SK-N-SH (cell line): ENCODE measurements at regions not wholly inside any gene's neighbourhood (a gene's known extent, or its start where the extent isn't known, plus 50 kb on each side); places are given as distances from the start of the nearest gene placed in this dataset.

Source experiments
- CTCF ChIA-PET: fragments of 300-600, 350-600 bp; formaldehyde crosslinking; extraction: SDS; loops from one replicate; lab custom pipeline; 2021; lab: Yijun Ruan, JAX
- POLR2A ChIA-PET: fragments of 350-600 bp; sonication (Branson Sonifier 250); formaldehyde crosslinking; extraction: SDS; loops from one replicate; lab custom pipeline; 2020; ENCODE audit warnings: antibody characterized with exemption, inconsistent platforms; lab: Yijun Ruan, JAX
- DNase-seq: peaks from one replicate; pipeline ENCODE4 v3.0.0; 2012
- H2AFZ ChIP-seq: fragments of 200-600 bp; sonication (generic); 2 replicates; pipeline ENCODE4 v1.8.1; 2016; ENCODE audit warnings: antibody characterized with exemption, mild to moderate bottlenecking, low read depth
- H3F3A ChIP-seq: fragments of 200-600 bp; sonication (generic); replicated peaks from 2 replicates; pipeline ENCODE3; 2016; ENCODE audit warnings: antibody characterized with exemption, mild to moderate bottlenecking; ENCODE audit not compliant: insufficient read depth
- H3K27ac ChIP-seq, 2 experiments: fragments of 200-500 bp in 1 of 2; fragments of 200-600 bp in 1 of 2; sonication (Bioruptor generic) in 1 of 2; sonication (generic), shearing (Covaris generic) in 1 of 2; 2 replicates each; pipeline versions ENCODE4 v1.5.1 to v1.6.1; 2014 to 2016; ENCODE audit warnings: low read depth in 2 of 2, inconsistent platforms in 1 of 2, low read length in 1 of 2, mild to moderate bottlenecking in 1 of 2, mixed read lengths in 1 of 2
- H3K27me3 ChIP-seq: fragments of 200-600 bp; sonication (generic), shearing (Covaris generic); 2 replicates; pipeline ENCODE4 v1.6.1; 2016; ENCODE audit warnings: mixed run types; ENCODE audit not compliant: insufficient read depth
- H3K36me3 ChIP-seq, 2 experiments: fragments of 200-500 bp in 1 of 2; fragments of 200-600 bp in 1 of 2; sonication (Bioruptor generic) in 1 of 2; sonication (generic) in 1 of 2; replicated peaks in 1 of 2; 2 replicates each; pipeline versions ENCODE3 to v1.5.1; 2014 to 2016; ENCODE audit warnings: low read length in 1 of 2, mild to moderate bottlenecking in 1 of 2; ENCODE audit not compliant: insufficient read depth in 2 of 2, control insufficient read depth in 1 of 2
- H3K4me1 ChIP-seq, 2 experiments: fragments of 200-500 bp in 1 of 2; fragments of 200-600 bp in 1 of 2; sonication (Bioruptor generic) in 1 of 2; sonication (generic), shearing (Covaris generic) in 1 of 2; 2 replicates each; pipeline versions ENCODE4 v1.5.1 to v1.6.1; 2014 to 2016; ENCODE audit warnings: low read depth in 1 of 2, low read length in 1 of 2, mixed run types in 1 of 2; ENCODE audit not compliant: insufficient read depth in 2 of 2, control insufficient read depth in 1 of 2
- H3K4me2 ChIP-seq: fragments of 200-600 bp; sonication (generic), shearing (Covaris generic); 2 replicates; pipeline ENCODE4 v1.6.1; 2017; ENCODE audit warnings: mixed run types
- H3K4me3 ChIP-seq, 2 experiments: fragments of 200-500 bp in 1 of 2; fragments of 200-600 bp in 1 of 2; sonication (Bioruptor generic) in 1 of 2; sonication (generic), shearing (Covaris generic) in 1 of 2; 2 replicates each; pipeline versions ENCODE4 v1.5.1 to v1.8.1; 2014 to 2016; ENCODE audit warnings: low read depth in 2 of 2, inconsistent platforms in 1 of 2, low read length in 1 of 2, mild to moderate bottlenecking in 1 of 2, mixed read lengths in 1 of 2, moderate library complexity in 1 of 2
- H3K79me2 ChIP-seq: fragments of 200-600 bp; sonication (generic); 2 replicates; pipeline ENCODE4 v1.8.1; 2017; ENCODE audit warnings: mild to moderate bottlenecking; ENCODE audit not compliant: insufficient read depth
- H3K9ac ChIP-seq: fragments of 200-600 bp; sonication (generic); 2 replicates; pipeline ENCODE4 v1.6.1; 2017; ENCODE audit warnings: mixed run types
- H3K9me2 ChIP-seq: fragments of 200-600 bp; sonication (generic); 2 replicates; pipeline ENCODE4 v1.6.1; 2017; ENCODE audit warnings: mixed run types
- H3K9me3 ChIP-seq: fragments of 200-600 bp; sonication (generic); 2 replicates; pipeline ENCODE4 v1.6.1; 2017; ENCODE audit warnings: mixed run types, mild to moderate bottlenecking, moderate library complexity
- H4K20me1 ChIP-seq: fragments of 200-600 bp; sonication (generic); 2 replicates; pipeline ENCODE4 v1.6.1; 2017; ENCODE audit warnings: mild to moderate bottlenecking, mixed run types; ENCODE audit not compliant: insufficient read depth
- GABPA ChIP-seq: IDR thresholded peaks from 2 replicates; pipeline ENCODE4 v1.4.0; 2012; ENCODE audit warnings: low read depth, mild to moderate bottlenecking
- GATA2 ChIP-seq: sonication (generic); formaldehyde crosslinking; IDR thresholded peaks from 2 replicates; pipeline ENCODE4 v1.5.0; 2020; ENCODE audit warnings: mild to moderate bottlenecking, missing genetic modification reagents
- JUND ChIP-seq: IDR thresholded peaks from 2 replicates; pipeline ENCODE4 v1.4.0; 2012
- MXI1 ChIP-seq: IDR thresholded peaks from 2 replicates; pipeline ENCODE4 v1.6.1; 2012; ENCODE audit warnings: mild to moderate bottlenecking, low read depth, low read length, improper control_type of control experiment
- NFIC ChIP-seq: IDR thresholded peaks from 2 replicates; pipeline ENCODE4 v1.4.0; 2012; ENCODE audit warnings: borderline replicate concordance
- PBX3 ChIP-seq: IDR thresholded peaks from 2 replicates; pipeline ENCODE4; 2012
- POLR2AphosphoS5 ChIP-seq: IDR thresholded peaks from 2 replicates; pipeline ENCODE4 v1.6.1; 2012; ENCODE audit warnings: low read depth, low read length
- REST ChIP-seq: IDR thresholded peaks from 2 replicates; pipeline ENCODE4 v1.6.1; 2012; ENCODE audit warnings: mild to moderate bottlenecking, low read depth, low read length, moderate library complexity
- RFX5 ChIP-seq: IDR thresholded peaks from 2 replicates; pipeline ENCODE4 v1.6.1; 2012; ENCODE audit warnings: mild to moderate bottlenecking, improper control_type of control experiment, low read length
- SIN3A ChIP-seq: IDR thresholded peaks from 2 replicates; pipeline ENCODE4 v1.6.1; 2012; ENCODE audit warnings: low read depth, mild to moderate bottlenecking, low read length, moderate library complexity, borderline replicate concordance
- SMC3 ChIP-seq: IDR thresholded peaks from 2 replicates; pipeline ENCODE4 v1.6.1; 2012; ENCODE audit warnings: low read depth, low read length, improper control_type of control experiment
- TAF1 ChIP-seq: IDR thresholded peaks from 2 replicates; pipeline ENCODE4 v1.6.1; 2012; ENCODE audit warnings: low read depth, mild to moderate bottlenecking, low read length, moderate library complexity, borderline replicate concordance
- TCF12 ChIP-seq: IDR thresholded peaks from 2 replicates; pipeline ENCODE4 v1.4.0; 2012
- USF1 ChIP-seq: IDR thresholded peaks from 2 replicates; pipeline ENCODE4 v1.4.0; 2012; ENCODE audit warnings: low read depth, borderline replicate concordance
- USF2 ChIP-seq: fragments of 150-350 bp; IDR thresholded peaks from 2 replicates; pipeline ENCODE4 v1.6.1; 2017; ENCODE audit warnings: antibody characterized with exemption, low read length, low read depth, borderline replicate concordance
- ZBTB33 ChIP-seq: IDR thresholded peaks from 2 replicates; pipeline ENCODE4 v1.4.0; 2012; ENCODE audit warnings: low read depth, borderline replicate concordance
- WGBS: methylation state at CpG from one replicate; pipeline ENCODE4 v1.1.6; 2017; ENCODE audit warnings: low lambda C conversion rate; 5-methylcytosine and 5-hydroxymethylcytosine counted together

- no peaks in the 10 kb centered on the region for H3F3A ChIP-seq
- WGBS = 77% methylated on average over 5 of the region's 5 CpGs
- no peaks in the 10 kb centered on the region for H3K4me1 ChIP-seq
- no peak overlapping the region for H2AFZ ChIP-seq
- no peak overlapping the region for H3K4me2 ChIP-seq
- no peak overlapping the region for H3K9ac ChIP-seq
- no peaks in the 10 kb centered on the region for H3K27me3 ChIP-seq
- no peaks in the 10 kb centered on the region for H3K9me2 ChIP-seq
- H3K36me3 ChIP-seq = no peaks in the 10 kb centered on the region
- DNase-seq = no peak
- H3K27ac ChIP-seq = no peak overlapping the region
- H4K20me1 ChIP-seq = no peaks in the 10 kb centered on the region
- H3K4me3 ChIP-seq = no peak overlapping the region
- CTCF ChIA-PET = interaction anchor here (1.0 to 3.0 kb wide), 3 partner anchors 15 to 22 kb away, joined by 3 to 9 read pairs (median 3); no protein-coding TSS in a partner anchor
- no peaks in the 10 kb centered on the region for H3K79me2 ChIP-seq
- POLR2A ChIA-PET = no interaction called here
- H3K9me3 ChIP-seq = no peaks in the 10 kb centered on the region
- no peak for TF ChIP-seq GATA2
- TF ChIP-seq MXI1 = no peak
- no peak for TF ChIP-seq SMC3
- no peak for TF ChIP-seq USF1
- TF ChIP-seq USF2 = no peak
- no peak for TF ChIP-seq TCF12
- TF ChIP-seq REST = no peak
- TF ChIP-seq NFIC = no peak
- no peak for TF ChIP-seq PBX3
- TF ChIP-seq GABPA = no peak
- TF ChIP-seq JUND = no peak
- no peak for TF ChIP-seq POLR2AphosphoS5
- TF ChIP-seq RFX5 = no peak
- TF ChIP-seq TAF1 = no peak
- TF ChIP-seq SIN3A = no peak
- no peak for TF ChIP-seq ZBTB33
Observed at GRCh38 chr1:36635284-36635683, 152.6 kb upstream of the CSF3R start.
